Upper lobe of left lung (tissue), 4 donors: ENCODE measurements at regions not wholly inside any gene's neighbourhood (a gene's known extent, or its start where the extent isn't known, plus 50 kb on each side); places are given as distances from the start of the nearest gene placed in this dataset.

Source experiments
- EP300 ChIP-seq, 4 donors: sonication (generic); formaldehyde crosslinking; IDR thresholded peaks; one replicate each; pipeline ENCODE4 v1.5.1; 2017; ENCODE audit warnings: antibody characterized with exemption in 4 of 4, control low read depth in 2 of 4
- TF ChIP-seq, protein P1 (sequence below), 6 experiments: fragments of 450-650 bp in 4 of 6; fragments of 200-600 bp in 2 of 6; sonication (generic) in 2 of 6; IDR thresholded peaks; one replicate each; pipeline ENCODE4 v1.5.1; 2016 to 2019; ENCODE audit warnings: antibody characterized with exemption in 6 of 6

DNA sequence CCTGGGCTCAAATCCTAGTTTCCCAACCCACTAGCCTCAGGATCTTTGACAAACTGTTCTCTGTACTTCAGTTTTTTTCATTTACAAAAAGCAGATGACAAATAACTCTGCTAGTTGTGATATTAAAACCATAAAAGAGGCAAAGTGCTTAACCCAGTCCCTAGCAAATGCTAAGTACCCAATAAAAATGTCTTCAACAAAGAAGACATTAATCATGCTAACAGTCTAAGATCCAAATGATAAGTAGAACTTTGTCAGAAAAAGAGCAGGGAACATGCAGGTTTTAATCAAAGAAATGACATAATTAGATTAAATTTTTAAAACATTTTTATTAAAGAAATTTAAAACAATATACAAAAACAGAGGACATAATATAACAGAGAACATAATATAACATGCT is 203.0 kb upstream of the ADRA1B start:
- TF ChIP-seq, protein P1, sequence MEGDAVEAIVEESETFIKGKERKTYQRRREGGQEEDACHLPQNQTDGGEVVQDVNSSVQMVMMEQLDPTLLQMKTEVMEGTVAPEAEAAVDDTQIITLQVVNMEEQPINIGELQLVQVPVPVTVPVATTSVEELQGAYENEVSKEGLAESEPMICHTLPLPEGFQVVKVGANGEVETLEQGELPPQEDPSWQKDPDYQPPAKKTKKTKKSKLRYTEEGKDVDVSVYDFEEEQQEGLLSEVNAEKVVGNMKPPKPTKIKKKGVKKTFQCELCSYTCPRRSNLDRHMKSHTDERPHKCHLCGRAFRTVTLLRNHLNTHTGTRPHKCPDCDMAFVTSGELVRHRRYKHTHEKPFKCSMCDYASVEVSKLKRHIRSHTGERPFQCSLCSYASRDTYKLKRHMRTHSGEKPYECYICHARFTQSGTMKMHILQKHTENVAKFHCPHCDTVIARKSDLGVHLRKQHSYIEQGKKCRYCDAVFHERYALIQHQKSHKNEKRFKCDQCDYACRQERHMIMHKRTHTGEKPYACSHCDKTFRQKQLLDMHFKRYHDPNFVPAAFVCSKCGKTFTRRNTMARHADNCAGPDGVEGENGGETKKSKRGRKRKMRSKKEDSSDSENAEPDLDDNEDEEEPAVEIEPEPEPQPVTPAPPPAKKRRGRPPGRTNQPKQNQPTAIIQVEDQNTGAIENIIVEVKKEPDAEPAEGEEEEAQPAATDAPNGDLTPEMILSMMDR (IDR thresholded peaks at IDR 0.05), result no peak
- TF ChIP-seq EP300 (IDR thresholded peaks at IDR 0.05), result no peak
